Stomach (tissue), 8 donors: ENCODE measurements at regions not wholly inside any gene's neighbourhood (a gene's known extent, or its start where the extent isn't known, plus 50 kb on each side); places are given as distances from the start of the nearest gene placed in this dataset.

ENCODE experiments used
- DNase-seq, 2 donors: peaks; one replicate each; pipeline versions ENCODE4 v3.0.0 to v3.0.0-alpha.2; 2013 to 2019
- H3K27ac ChIP-seq, 5 donors: fragments of 200-600 bp in 4 of 5; sonication (generic) in 4 of 5; one replicate each; pipeline ENCODE4 v1.5.1; 2013 to 2019; ENCODE audit warnings: mild to moderate bottlenecking in 1 of 5, moderate library complexity in 1 of 5
- H3K27me3 ChIP-seq, 3 donors: fragments of 200-600 bp; sonication (generic); one replicate each; pipeline ENCODE4 v1.5.1; 2017 to 2019; ENCODE audit warnings: mixed run types in 1 of 3
- H3K36me3 ChIP-seq, 4 donors: fragments of 200-600 bp; sonication (generic); 1 replicate in 3 of 4; 2 replicates in 1 of 4; pipeline ENCODE4 v1.5.1; 2016 to 2019
- H3K4me1 ChIP-seq, 4 donors: fragments of 200-600 bp; sonication (generic); one replicate each; pipeline ENCODE4 v1.5.1; 2016 to 2019
- H3K4me3 ChIP-seq, 4 donors: fragments of 200-600 bp; sonication (generic) in 3 of 4; one replicate each; pipeline ENCODE4 v1.5.1; 2016 to 2019; ENCODE audit warnings: mild to moderate bottlenecking in 1 of 4
- H3K9me3 ChIP-seq, 4 donors: fragments of 200-600 bp; sonication (generic); one replicate each; pipeline ENCODE4 v1.5.1; 2016 to 2019
- EP300 ChIP-seq: sonication (generic); formaldehyde crosslinking; IDR thresholded peaks from one replicate; pipeline ENCODE4 v1.6.1; 2017; ENCODE audit warnings: antibody characterized with exemption
- POLR2A ChIP-seq, 4 donors: fragments of 450-650 bp; IDR thresholded peaks; one replicate each; pipeline ENCODE4 v1.6.1; 2016; ENCODE audit warnings: antibody characterized with exemption in 4 of 4, control low read depth in 2 of 4, mild to moderate bottlenecking in 1 of 4, moderate library complexity in 1 of 4
- POLR2AphosphoS5 ChIP-seq, 3 donors: sonication (generic); formaldehyde crosslinking; IDR thresholded peaks; one replicate each; pipeline ENCODE4 v1.6.1; 2016; ENCODE audit warnings: antibody characterized with exemption in 3 of 3
- WGBS, 5 donors: extraction: QIAGEN DNeasy Blood & Tissue Kit in 3 of 5; methylation state at CpG; one replicate each; pipeline versions ENCODE4 v1.1.5 to v1.1.7; 2013 to 2018; 5-methylcytosine and 5-hydroxymethylcytosine counted together
- intact Hi-C: fragments of 100-400 bp; cut with DNase I; formaldehyde crosslinking; loops from one replicate; pipeline ENCODE4 v1.15.1; 2023; ENCODE audit warnings: low total_unique reads
- TF ChIP-seq, protein P1 (sequence below), 7 experiments: fragments of 450-650 bp in 4 of 7; fragments of 200-600 bp in 3 of 7; sonication (generic) in 3 of 7; IDR thresholded peaks; one replicate each; pipeline ENCODE4 v1.5.1; 2016 to 2019; ENCODE audit warnings: antibody characterized with exemption in 7 of 7, control low read depth in 2 of 7, mild to moderate bottlenecking in 1 of 7
- donor health status: healthy with polysubstance abuse.
- donor health status: Bipolar disorder and iron deficiency.
- donor health status: healthy.

- Histone ChIP-seq H3K4me3 (no peak overlapping the region), H3K4me1 (no peaks in the 10 kb centered on the region), H3K27me3 (no peaks in the 10 kb centered on the region), H3K36me3 (no peaks in the 10 kb centered on the region), H3K9me3 (peaks cover 0 to 11% (median 4%) of the 10 kb centered on the region in 4 donors), H3K27ac (no peak overlapping the region)
- 46 to 67% (median 55%) methylated on average over 2 of the region's 2 CpGs for WGBS, 5 donors
- no peak for DNase-seq
- intact Hi-C loops: no loop called here
- TF ChIP-seq EP300 (no peak), POLR2AphosphoS5 (IDR thresholded peaks at IDR 0.05) (no peak), POLR2A (IDR thresholded peaks at IDR 0.05) (no peak)
- TF ChIP-seq, protein P1, sequence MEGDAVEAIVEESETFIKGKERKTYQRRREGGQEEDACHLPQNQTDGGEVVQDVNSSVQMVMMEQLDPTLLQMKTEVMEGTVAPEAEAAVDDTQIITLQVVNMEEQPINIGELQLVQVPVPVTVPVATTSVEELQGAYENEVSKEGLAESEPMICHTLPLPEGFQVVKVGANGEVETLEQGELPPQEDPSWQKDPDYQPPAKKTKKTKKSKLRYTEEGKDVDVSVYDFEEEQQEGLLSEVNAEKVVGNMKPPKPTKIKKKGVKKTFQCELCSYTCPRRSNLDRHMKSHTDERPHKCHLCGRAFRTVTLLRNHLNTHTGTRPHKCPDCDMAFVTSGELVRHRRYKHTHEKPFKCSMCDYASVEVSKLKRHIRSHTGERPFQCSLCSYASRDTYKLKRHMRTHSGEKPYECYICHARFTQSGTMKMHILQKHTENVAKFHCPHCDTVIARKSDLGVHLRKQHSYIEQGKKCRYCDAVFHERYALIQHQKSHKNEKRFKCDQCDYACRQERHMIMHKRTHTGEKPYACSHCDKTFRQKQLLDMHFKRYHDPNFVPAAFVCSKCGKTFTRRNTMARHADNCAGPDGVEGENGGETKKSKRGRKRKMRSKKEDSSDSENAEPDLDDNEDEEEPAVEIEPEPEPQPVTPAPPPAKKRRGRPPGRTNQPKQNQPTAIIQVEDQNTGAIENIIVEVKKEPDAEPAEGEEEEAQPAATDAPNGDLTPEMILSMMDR (IDR thresholded peaks at IDR 0.05): no peak
Observed at GRCh38 chr21:24223624-24224023, 1383.7 kb downstream of the MRPL39 start.

- no peaks in the 10 kb centered on the region for H3K4me1 ChIP-seq
- TF ChIP-seq EP300 (no peak), POLR2A (IDR thresholded peaks at IDR 0.05) (no peak), POLR2AphosphoS5 (IDR thresholded peaks at IDR 0.05) (no peak)
- TF ChIP-seq, protein P1 (IDR thresholded peaks at IDR 0.05): no peak
- no peaks in the 10 kb centered on the region for H3K36me3 ChIP-seq
- H3K4me3 ChIP-seq: no peak overlapping the region
- no peak for DNase-seq
- H3K27me3 ChIP-seq: no peaks in the 10 kb centered on the region
- no peak overlapping the region for H3K27ac ChIP-seq
- peaks cover 0 to 4% (median 2%) of the 10 kb centered on the region in 4 donors for H3K9me3 ChIP-seq
- WGBS, 5 donors: 54 to 72% (median 62%) methylated on average over 3 of the region's 3 CpGs
- intact Hi-C loops: no loop called here
Observed at GRCh38 chr21:24222676-24223075, 1384.6 kb downstream of the MRPL39 start.

DNA sequence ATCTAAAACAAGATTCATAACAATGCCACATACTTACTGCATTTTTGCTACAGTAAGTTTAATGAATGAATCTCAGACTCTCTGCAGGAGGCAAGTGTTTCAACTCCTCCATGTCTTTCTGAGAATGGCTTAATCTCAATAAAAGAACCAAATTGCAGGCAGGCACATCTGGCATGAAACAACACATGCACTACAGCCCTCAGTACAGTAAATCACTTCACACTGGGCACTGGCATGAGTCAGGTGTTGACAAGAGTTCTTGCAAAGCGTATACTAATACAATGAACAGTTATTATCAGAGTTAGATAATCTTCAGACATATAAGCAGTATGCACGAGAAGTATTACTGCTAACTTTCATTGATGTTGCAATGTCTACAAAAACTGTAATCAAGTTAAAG, 1386.8 kb downstream of the MRPL39 start:
- no peak for TF ChIP-seq POLR2AphosphoS5 (IDR thresholded peaks at IDR 0.05)
- no peak for TF ChIP-seq POLR2A (IDR thresholded peaks at IDR 0.05)
- TF ChIP-seq, protein P1 (IDR thresholded peaks at IDR 0.05): no peak
- no peak for TF ChIP-seq EP300
- Histone ChIP-seq H3K9me3 (no peaks in the 10 kb centered on the region), H3K27ac (no peak overlapping the region), H3K36me3 (no peaks in the 10 kb centered on the region), H3K4me3 (no peak overlapping the region), H3K27me3 (no peaks in the 10 kb centered on the region), H3K4me1 (no peaks in the 10 kb centered on the region)
- 25 to 50% (median 27%) methylated on average over 2 of the region's 2 CpGs for WGBS, 5 donors
- no peak for DNase-seq
- intact Hi-C loops: no loop called here

GRCh38 chr21:24217151-24217550, 1390.1 kb downstream of the MRPL39 start:
- Histone ChIP-seq H3K27ac (no peak overlapping the region), H3K36me3 (no peaks in the 10 kb centered on the region), H3K4me1 (no peaks in the 10 kb centered on the region), H3K9me3 (no peaks in the 10 kb centered on the region), H3K27me3 (no peaks in the 10 kb centered on the region), H3K4me3 (no peak overlapping the region)
- no peak for TF ChIP-seq POLR2A (IDR thresholded peaks at IDR 0.05)
- TF ChIP-seq, protein P1 (IDR thresholded peaks at IDR 0.05): no peak
- TF ChIP-seq POLR2AphosphoS5 (IDR thresholded peaks at IDR 0.05): no peak
- TF ChIP-seq EP300: no peak
- 55 to 68% (median 61%) methylated on average over 4 of the region's 4 CpGs for WGBS, 5 donors
- intact Hi-C loops: no loop called here
- DNase-seq: no peak
